Prostate gland (tissue), 2 donors: ENCODE measurements at regions not wholly inside any gene's neighbourhood (a gene's known extent, or its start where the extent isn't known, plus 50 kb on each side); places are given as distances from the start of the nearest gene placed in this dataset.

ENCODE experiments used
- DNase-seq: peaks from one replicate; pipeline ENCODE4 v3.0.0-alpha.2; 2019; ENCODE audit warnings: low spot score
- H3K27ac ChIP-seq, 2 donors: fragments of 200-600 bp; sonication (generic); 2 replicates each; pipeline ENCODE4 v1.5.1; 2017 to 2019
- H3K27me3 ChIP-seq: fragments of 200-600 bp; sonication (generic); replicated peaks from 2 replicates; pipeline ENCODE4 v1.5.1; 2019; ENCODE audit not compliant: insufficient read depth
- H3K36me3 ChIP-seq, 2 donors: fragments of 200-600 bp; sonication (generic); 1 replicate in 1 of 2; 2 replicates in 1 of 2; pipeline versions ENCODE4 v1.5.1 to v1.8.1; 2017 to 2019
- H3K4me1 ChIP-seq: fragments of 200-600 bp; sonication (generic); replicated peaks from 2 replicates; pipeline ENCODE4 v1.5.1; 2019
- H3K4me3 ChIP-seq, 2 donors: fragments of 200-600 bp; sonication (generic); 2 replicates each; pipeline ENCODE4 v1.5.1; 2017 to 2019
- H3K9me3 ChIP-seq: fragments of 200-600 bp; sonication (generic); 2 replicates; pipeline ENCODE4 v1.5.1; 2017
- POLR2A ChIP-seq: fragments of 450-650 bp; IDR thresholded peaks from one replicate; pipeline ENCODE4 v1.6.1; 2016; ENCODE audit warnings: antibody characterized with exemption, mild to moderate bottlenecking
- POLR2AphosphoS5 ChIP-seq: sonication (generic); formaldehyde crosslinking; IDR thresholded peaks from one replicate; pipeline ENCODE4 v1.6.1; 2017; ENCODE audit warnings: antibody characterized with exemption
- WGBS: methylation state at CpG from one replicate; pipeline ENCODE4 v1.1.5; 2018; 5-methylcytosine and 5-hydroxymethylcytosine counted together
- intact Hi-C: fragments of 100-400 bp; cut with DNase I; formaldehyde crosslinking; loops from one replicate; pipeline ENCODE4 v1.14.2; 2022
- TF ChIP-seq, protein P1 (sequence below), 4 experiments: fragments of 200-600 bp in 2 of 4; fragments of 450-650 bp in 2 of 4; sonication (generic) in 2 of 4; IDR thresholded peaks; 1 replicate in 3 of 4; 2 replicates in 1 of 4; pipeline ENCODE4 v1.5.1; 2016 to 2019; ENCODE audit warnings: antibody characterized with exemption in 4 of 4, mild to moderate bottlenecking in 2 of 4, moderate library complexity in 2 of 4

DNA sequence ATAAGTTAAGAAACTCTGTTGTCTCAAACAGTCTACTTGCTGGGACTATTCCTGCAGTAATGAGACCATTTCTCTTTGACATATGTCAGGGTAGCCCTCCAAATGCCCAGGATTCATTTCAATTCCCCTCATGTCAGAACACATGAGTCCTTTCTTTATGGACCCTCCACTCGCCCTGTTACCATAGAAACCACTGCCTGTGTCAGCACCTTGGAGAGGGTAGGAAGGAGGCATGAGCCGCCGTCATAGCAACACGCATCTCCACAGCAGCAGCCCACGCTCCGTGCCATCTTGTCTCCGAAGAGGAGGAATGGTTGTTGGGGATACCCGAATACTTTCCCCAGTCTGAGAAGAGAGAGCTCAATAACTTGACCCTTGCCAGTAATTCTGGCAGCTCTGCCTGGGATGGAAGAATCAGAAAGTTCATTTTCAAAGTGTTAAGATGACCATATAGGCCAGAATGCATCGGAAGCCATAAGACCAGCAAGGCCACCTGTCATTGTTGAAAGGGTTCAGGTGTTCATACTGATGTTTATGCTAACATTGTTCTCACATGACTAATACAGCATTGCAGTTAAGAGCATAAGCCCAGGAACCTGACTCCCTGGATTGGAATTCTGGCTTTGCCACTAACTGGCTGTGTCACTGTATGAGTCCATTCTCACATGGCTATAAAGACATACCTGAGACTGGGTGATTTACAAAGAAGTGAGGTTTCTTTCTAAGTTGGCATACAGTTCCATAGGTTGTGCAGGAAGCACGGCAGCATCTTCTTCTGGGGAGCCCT lies 141.3 kb downstream of the ABCC12 start:
- no peak overlapping the region for H3K4me3 ChIP-seq
- no peaks in the 10 kb centered on the region for H3K36me3 ChIP-seq
- no peak for DNase-seq
- no peak for TF ChIP-seq POLR2A
- TF ChIP-seq, protein P1, sequence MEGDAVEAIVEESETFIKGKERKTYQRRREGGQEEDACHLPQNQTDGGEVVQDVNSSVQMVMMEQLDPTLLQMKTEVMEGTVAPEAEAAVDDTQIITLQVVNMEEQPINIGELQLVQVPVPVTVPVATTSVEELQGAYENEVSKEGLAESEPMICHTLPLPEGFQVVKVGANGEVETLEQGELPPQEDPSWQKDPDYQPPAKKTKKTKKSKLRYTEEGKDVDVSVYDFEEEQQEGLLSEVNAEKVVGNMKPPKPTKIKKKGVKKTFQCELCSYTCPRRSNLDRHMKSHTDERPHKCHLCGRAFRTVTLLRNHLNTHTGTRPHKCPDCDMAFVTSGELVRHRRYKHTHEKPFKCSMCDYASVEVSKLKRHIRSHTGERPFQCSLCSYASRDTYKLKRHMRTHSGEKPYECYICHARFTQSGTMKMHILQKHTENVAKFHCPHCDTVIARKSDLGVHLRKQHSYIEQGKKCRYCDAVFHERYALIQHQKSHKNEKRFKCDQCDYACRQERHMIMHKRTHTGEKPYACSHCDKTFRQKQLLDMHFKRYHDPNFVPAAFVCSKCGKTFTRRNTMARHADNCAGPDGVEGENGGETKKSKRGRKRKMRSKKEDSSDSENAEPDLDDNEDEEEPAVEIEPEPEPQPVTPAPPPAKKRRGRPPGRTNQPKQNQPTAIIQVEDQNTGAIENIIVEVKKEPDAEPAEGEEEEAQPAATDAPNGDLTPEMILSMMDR (IDR thresholded peaks at IDR 0.05): no peak
- TF ChIP-seq POLR2AphosphoS5: no peak
- H3K4me1 ChIP-seq: no peaks in the 10 kb centered on the region
- intact Hi-C loops: no loop called here
- H3K27ac ChIP-seq: no peak overlapping the region
- H3K9me3 ChIP-seq: no peaks in the 10 kb centered on the region
- 82% methylated on average over 10 of the region's 10 CpGs for WGBS
- H3K27me3 ChIP-seq: no peaks in the 10 kb centered on the region

DNA sequence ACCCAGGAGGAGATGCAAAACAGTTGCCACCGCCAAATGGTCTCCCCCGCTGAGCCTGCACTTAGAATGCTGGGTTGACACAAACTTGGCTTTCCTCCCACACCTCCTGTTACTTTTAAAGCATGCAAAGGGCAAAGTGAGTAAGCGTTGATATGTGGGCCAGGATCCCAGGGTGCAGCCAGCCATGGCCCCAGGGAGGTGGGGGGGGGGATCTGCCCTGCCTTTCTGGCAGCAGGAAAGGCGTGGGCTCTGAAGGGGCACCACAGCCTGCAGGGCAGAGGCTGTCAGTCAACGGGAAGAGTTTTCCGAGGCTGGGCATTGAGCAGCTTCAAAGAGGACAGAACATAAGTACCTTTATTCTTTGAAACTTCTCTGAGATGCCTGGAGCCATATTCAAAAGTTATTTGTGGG lies 142.3 kb downstream of the ABCC12 start:
- no peak overlapping the region for H3K4me3 ChIP-seq
- no peaks in the 10 kb centered on the region for H3K36me3 ChIP-seq
- WGBS: 64% methylated on average over 6 of the region's 6 CpGs
- H3K4me1 ChIP-seq: no peaks in the 10 kb centered on the region
- TF ChIP-seq, protein P1 (IDR thresholded peaks at IDR 0.05): no peak
- no peak for TF ChIP-seq POLR2A
- TF ChIP-seq POLR2AphosphoS5: no peak
- DNase-seq: no peak
- intact Hi-C loops: no loop called here
- no peaks in the 10 kb centered on the region for H3K27me3 ChIP-seq
- H3K27ac ChIP-seq: no peak overlapping the region
- no peaks in the 10 kb centered on the region for H3K9me3 ChIP-seq

DNA sequence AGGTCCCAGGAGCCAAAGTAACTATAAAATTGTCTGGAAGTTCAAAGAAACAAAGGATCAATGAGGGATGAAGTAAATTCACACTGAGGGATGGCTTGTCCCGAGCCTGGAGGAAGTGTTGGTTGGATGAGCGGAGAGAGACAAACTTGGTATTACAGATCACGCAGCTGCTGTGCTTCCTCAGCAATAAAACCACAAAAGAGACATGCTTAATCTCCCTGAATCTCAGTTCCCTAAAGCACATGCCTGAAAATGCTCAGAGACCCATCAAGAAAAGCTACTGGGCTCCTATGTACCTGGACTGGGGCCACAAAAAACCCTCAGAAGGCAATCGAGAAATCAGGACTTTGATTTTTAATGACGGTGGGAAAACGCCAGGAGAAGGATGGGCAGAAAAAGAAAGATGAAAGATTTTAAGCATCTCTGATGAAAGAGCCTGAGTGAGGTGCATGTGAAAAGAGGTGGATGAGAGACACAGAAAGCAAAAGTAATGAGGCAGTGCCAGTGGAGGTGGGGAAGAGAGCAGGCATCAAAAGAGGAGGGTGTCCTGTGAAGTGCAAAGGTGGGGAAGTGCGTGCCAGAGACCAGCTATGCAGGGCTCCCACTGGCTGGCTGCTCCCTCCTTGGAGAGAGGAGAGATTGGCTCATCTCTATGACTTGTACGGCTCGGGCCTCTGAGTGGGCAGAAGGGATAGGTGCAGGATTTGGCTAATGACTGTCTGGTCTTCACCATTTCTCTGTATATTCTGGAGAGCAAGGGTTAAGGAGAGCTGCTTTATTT lies 143.7 kb downstream of the ABCC12 start:
- WGBS: 53% methylated on average over 9 of the region's 9 CpGs
- no peak for DNase-seq
- H3K4me3 ChIP-seq: no peak overlapping the region
- no peaks in the 10 kb centered on the region for H3K4me1 ChIP-seq
- no peaks in the 10 kb centered on the region for H3K27me3 ChIP-seq
- TF ChIP-seq, protein P1 (IDR thresholded peaks at IDR 0.05): no peak
- TF ChIP-seq POLR2A (no peak), POLR2AphosphoS5 (no peak)
- no peaks in the 10 kb centered on the region for H3K9me3 ChIP-seq
- no peak overlapping the region for H3K27ac ChIP-seq
- no peaks in the 10 kb centered on the region for H3K36me3 ChIP-seq
- intact Hi-C loops: no loop called here

DNA sequence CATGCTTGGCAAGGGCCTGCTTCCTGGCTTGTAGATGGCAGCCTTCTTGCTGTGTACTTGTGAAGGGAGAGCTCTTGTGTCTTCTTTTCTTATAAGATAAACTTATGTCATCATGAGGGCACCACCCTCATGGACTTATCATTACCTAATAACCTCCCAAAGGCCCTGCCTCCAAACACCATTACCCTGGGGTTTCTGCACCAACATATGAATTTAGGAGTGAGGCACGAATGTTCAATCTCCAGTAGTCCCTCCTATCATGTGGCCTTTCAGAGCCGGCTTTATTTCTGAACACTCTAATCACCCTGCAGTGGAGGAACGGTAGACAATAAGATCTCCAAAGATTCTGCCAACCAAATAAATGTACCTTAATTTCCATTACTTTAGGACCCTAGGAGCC lies 144.3 kb downstream of the ABCC12 start:
- H3K4me3 ChIP-seq: no peak overlapping the region
- no peaks in the 10 kb centered on the region for H3K36me3 ChIP-seq
- H3K4me1 ChIP-seq: no peaks in the 10 kb centered on the region
- no peaks in the 10 kb centered on the region for H3K9me3 ChIP-seq
- WGBS: 63% methylated on average over 3 of the region's 3 CpGs
- intact Hi-C loops: no loop called here
- TF ChIP-seq, protein P1 (IDR thresholded peaks at IDR 0.05): no peak
- TF ChIP-seq POLR2A: no peak
- TF ChIP-seq POLR2AphosphoS5: no peak
- DNase-seq: no peak
- no peaks in the 10 kb centered on the region for H3K27me3 ChIP-seq
- H3K27ac ChIP-seq: no peak overlapping the region
